GM19438 (cell line): ENCODE measurements at regions not wholly inside any gene's neighbourhood (a gene's known extent, or its start where the extent isn't known, plus 50 kb on each side); places are given as distances from the start of the nearest gene placed in this dataset.

Experiments used
- ATAC-seq: cut with Tn5 transposase; IDR thresholded peaks from one replicate; pipeline ENCODE4 v1.9.1; 2021; ENCODE audit warnings: low read depth; ENCODE audit not compliant: unreplicated experiment

DNA sequence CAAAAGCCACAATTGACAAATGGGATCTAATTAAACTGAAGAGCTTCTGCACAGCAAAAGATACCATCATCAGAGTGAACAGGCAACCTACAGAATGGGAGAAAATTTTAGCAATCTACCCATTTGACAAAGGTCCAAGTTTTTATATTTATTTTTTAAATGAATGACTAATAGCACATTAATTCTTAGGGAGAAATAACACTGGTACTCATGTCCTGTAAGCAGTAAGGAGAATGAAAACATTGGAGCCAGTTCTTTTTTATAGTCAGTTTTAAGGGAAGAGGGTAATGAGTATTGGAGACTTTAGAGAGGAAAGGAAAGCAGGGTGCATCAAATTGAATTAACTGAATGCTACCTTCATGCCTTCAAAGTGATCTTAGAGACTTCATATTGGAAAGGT is 404.7 kb upstream of the TGFBR2 start:
- no peak for ATAC-seq

DNA sequence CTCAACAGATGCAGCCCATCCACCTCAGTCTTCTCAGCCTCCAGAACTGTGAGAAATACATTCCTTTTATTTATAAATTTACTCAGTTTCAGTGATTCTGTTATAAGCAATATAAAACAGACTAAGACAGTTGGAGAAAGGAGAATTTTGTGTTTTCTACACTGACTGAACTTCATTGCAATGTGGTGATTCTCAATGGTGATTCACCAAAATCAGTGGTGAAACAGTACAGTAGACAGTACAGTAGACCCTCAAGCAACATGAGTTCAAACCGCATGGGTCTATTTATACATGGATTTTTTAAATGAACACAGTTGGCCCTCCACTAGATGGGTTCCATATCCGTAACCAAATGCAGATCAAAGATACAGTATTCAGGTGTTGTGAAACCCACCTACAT is 403.1 kb upstream of the TGFBR2 start:
- no peak for ATAC-seq

DNA sequence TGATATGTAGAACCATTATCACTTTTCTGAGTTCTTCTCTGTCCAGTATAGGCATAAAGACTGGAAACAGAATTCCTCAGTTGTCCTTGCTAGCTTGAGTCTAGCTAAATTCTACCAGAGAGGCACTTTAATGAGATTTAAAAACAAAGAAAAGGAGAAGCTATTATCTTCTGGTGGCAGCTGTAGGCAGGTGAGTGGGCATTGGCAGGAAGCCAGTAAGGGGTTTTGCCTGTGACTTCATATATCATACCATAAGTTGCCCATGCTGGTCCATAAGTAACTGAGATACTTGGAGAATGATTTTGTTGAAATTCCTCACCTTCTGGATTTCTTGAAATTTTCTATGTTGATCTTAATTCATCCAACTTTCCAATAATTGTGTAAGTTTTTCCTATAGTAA is 402.3 kb upstream of the TGFBR2 start:
- no peak for ATAC-seq

- no peak for ATAC-seq
Measured at GRCh38 chr3:30206051-30206450, 400.4 kb upstream of the TGFBR2 start.

DNA sequence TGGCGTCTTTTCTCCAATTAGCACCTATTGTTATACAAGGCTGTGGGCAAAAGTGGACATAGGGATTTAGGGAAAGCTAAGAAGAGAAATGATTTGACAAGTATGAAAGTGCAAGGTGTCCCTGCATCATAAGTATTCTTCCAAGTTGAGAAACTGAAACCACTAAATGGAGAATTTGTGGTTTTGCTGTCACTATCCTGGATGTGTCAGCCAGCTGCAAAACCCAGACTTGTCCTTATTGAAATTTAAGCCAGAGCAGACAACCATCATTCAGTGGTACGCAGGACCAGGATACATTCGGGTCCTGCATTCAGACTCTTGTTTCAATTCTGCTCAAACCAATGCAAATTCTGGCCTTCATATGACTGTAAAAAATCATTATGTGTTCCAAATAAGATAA is 384.8 kb upstream of the TGFBR2 start:
- no peak for ATAC-seq

GRCh38 chr3:30222441-30222840 is 384.0 kb upstream of the TGFBR2 start:
- ATAC-seq = no peak

- ATAC-seq = no peak
Measured at GRCh38 chr3:30225021-30225420, 381.4 kb upstream of the TGFBR2 start.

DNA sequence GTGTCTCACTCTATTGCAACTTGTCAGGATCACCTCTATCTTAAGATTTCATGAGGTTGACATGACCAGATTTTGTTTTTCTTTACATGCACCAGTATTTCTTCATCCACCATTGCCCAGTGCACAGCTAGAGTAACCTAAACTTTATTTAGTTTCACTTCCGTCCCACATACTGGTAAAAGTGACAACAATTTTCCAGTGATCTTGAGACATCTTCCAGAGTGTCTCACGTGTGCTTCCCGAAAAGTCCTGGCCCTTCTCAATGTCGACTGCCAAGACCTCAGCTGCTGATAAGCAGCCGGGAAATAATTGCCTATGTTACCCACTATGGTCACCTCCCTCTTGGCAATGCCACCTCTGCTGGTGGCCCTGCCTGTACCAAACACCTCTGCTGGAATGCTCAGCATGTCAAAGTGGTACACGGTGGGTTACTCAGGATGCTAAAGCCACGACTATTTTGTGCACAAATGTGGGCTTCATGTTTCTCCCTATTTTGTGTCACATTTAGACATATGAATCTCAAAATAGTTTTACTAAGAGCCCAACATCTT is 379.7 kb upstream of the TGFBR2 start:
- ATAC-seq = no peak

GRCh38 chr3:30227571-30228301 is 378.7 kb upstream of the TGFBR2 start:
- ATAC-seq = no peak

GRCh38 chr3:30228302-30228631 is 378.1 kb upstream of the TGFBR2 start:
- ATAC-seq = no peak

DNA sequence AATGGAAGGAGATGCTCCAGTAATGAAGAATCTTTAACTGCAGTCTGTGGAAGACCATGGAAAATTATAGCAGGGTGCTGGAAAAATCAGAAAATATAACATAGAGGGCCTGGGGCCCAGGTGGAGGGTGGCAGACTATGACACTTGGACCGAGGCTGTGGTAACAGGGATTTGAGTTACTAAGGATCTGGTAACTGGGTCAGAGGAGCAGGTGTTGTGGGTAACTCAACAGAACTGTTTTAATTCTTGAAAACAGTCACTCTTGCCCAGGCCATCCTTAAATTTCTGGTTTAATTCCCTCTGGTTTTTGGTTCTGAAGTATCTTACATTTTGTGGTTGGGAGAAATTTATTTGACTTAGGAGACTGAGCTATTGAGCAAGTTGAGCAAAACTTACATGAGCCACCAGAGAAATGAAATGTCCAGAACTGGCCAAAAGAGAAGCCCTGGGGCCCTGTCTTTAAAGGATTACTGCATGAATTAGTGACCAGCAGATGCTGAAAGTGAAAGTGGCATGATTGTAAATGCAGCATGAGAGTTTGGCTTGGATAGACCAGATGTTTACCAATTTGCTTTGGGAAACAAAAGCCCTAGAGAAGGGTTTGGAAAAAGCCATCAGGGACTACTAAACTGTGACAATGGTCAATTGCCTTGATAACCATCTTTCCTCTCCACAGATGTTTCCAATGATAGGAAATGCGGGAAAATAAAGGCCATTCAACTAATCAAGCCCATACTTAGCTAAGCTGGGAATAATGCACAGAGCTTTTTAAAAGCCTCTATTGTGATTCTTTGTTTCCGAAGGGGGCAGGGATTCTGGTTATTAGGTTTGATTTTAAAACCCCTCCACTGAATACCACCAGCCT is 374.9 kb upstream of the TGFBR2 start:
- no peak for ATAC-seq

DNA sequence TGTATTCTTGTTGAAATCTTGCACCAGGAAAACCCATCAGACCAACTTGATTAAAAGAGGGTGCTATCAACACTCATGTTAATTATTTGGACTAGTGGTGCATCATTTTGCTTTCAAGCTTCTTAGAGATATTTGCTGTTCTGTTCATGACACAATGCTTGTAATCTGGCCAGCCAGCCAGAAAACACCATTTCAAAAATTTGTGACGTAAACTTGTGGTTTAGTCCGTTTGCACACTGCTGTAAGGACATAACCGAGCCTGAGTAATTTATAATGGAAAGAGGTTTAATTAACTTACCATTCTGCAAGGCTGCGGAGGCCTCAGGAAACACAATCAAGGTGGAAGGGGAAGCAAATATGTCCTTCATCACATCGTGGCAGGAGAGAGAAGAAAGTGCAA is 374.3 kb upstream of the TGFBR2 start:
- no peak for ATAC-seq

DNA sequence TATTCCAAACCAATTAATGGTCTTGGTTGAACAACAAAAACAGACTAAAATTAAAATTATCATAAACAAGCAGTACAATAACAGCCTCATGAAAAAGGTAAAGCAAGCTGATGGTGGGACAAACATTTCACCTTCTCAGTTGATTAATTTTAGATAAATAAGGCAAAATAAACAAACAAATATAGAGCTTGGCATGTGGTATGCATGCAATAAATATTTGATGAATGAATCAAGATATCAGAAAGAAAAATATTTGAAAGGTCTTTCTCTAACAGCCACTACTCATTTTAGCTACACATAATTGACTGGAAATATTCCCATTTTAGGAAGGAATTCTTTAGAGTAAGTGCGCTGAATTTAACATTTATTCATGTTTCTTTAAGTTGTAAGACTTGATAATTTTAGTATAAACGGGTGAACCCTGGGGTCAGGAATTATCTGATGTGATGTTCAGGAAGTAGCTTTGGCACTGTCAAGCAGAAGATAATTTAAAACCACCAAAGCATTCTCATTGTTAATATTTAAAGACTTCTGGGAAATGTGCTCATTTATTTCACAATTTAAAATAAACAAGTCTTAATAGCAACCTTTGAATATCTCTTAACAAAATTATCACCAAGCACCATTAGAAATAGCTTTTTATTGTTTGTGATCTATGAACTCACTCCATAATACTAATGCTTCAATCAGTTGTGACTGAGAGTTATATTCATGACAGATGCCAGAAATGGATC is 372.3 kb upstream of the TGFBR2 start:
- no peak for ATAC-seq

GRCh38 chr3:30236011-30236410 is 370.4 kb upstream of the TGFBR2 start:
- no peak for ATAC-seq

DNA sequence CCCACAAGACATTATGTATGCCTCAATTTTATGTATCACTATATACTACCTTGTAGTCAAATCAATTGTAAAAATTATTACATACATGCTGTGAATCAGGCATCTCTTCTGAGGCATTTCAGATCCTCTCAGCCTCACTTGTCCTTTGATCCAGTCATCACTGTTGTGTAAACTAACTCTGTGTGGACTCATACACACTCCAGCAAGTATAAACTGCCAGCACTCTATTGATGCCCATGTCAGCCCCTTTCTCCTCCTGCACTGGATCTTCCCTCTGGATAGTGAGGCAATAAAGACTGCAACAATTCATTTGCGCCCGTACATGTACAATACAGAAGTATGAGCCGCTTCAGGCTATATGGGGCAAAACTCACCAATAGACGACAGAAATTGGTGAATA is 364.7 kb upstream of the TGFBR2 start:
- ATAC-seq = no peak

GRCh38 chr3:30245858-30246622 is 360.4 kb upstream of the TGFBR2 start:
- ATAC-seq = no peak

DNA sequence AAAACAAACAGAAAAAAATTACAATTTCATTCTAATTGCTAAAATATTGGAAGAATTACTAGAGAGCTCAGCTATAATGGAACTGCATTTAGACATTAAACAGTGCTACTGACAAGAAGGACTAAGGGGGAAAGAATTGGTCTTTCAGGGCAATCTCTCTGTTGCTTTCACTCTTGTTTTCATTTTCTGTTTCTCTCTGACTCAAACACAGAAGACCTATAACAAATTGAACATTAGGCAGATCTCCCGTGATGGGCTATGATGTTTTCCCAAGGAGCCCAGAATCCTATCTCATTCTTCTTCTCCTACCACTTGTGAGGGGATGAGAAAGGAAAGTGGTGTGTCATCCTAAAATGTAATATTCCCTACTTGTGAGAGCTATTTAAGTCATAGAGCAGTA is 358.0 kb upstream of the TGFBR2 start:
- peak; percentile 92 for ATAC-seq

- no peak for ATAC-seq
Measured at GRCh38 chr3:30252474-30252873, 353.9 kb upstream of the TGFBR2 start.

GRCh38 chr3:30253832-30254231 is 352.6 kb upstream of the TGFBR2 start:
- ATAC-seq = no peak

GRCh38 chr3:30256474-30256873 is 349.9 kb upstream of the TGFBR2 start:
- ATAC-seq = no peak
